NCI-H510A treated with DMSO at 0.1 percent for 48 hours (cell line): ENCODE measurements at regions not wholly inside any gene's neighbourhood (a gene's known extent, or its start where the extent isn't known, plus 50 kb on each side); places are given as distances from the start of the nearest gene placed in this dataset.

Experiments used
- DNase-seq: peaks from one replicate; lab custom pipeline; 2025; lab: John Stamatoyannopoulos, UW

DNA sequence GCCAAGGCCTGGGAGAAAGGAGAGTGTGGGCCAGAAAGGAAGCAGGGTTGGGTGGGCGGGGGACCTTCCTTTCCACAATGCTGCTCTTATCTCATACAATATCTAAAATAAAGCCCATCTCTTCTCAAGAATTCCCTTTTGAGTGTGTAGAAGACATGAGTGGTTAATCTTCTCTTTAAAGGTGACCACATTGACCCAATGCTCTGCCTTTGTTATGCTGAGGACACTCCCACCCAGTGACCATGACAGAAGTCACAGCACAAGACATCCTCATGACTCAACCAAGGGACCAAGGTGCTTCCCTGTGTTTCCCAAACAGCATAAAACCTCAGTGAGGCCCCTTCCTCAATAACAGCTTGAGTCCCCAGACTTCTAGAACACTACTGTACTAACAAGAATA, 193.0 kb upstream of the ADAMTS16 start:
- no peak for DNase-seq

DNA sequence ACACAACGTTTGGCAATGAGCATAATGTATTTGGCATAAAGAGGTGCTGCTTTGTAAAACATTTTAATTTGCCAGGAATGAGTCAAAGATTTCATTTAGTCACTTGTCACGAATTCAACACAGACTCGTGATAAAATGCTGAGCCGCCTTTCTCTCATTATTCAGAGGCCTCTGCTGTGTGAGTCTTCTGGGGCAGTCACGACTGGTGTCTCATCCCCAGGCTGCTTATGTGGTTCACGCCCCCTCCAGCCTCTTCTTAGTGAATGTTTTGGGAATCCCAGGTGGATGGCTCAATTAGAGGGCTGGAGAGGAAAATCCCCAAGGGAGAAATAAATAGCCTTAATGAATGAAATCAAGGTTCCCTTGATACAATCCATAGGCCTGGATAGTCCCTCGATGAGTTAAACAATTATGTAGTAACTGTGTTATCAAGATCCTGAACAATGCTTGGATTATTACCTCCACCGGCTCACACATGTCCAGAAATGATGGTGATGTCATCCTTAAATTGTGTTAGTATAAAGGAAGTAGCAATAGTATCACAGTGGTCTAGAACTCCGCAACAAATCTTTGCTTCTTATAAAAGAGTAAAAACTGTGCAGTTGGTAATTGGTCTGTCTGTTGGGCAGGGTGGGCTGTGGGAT, 192.1 kb upstream of the ADAMTS16 start:
- no peak for DNase-seq

DNA sequence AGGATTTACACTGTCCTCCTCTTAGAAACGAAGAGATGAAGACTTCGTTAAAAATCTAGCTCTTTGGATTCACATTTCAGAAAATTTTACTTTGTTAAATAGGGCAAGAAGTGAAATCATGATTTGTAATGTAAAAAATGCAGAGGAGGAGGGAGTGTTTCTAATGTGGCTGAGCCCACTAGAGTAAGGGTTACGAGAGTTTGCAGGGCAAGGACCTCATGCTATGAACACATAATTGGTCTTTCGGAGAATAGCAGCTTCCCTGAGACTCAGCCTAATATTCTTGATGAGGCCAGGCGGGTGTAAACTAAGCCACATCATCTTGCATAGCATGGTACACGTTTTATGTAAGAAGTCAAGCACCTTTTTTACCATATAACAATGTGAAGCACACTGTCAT, 191.0 kb upstream of the ADAMTS16 start:
- no peak for DNase-seq

DNA sequence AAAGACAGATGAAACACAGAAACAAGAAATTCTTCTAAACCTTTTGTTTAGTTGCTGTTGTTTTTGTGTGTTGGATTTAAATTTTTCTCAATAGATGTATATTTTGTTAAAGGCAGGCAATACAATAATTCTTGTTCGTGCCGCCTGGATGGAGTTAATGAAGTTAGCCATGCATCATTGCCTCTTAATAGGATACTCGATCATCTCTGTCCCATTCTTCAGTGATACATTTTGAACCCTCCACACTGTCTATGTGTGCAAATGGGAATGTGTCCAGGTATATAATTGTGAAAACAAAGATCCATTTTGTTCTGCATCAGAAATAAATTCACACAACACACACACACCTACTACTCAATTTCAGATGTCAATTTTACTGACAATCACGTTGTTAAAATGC, 186.6 kb upstream of the ADAMTS16 start:
- DNase-seq, result no peak

DNA sequence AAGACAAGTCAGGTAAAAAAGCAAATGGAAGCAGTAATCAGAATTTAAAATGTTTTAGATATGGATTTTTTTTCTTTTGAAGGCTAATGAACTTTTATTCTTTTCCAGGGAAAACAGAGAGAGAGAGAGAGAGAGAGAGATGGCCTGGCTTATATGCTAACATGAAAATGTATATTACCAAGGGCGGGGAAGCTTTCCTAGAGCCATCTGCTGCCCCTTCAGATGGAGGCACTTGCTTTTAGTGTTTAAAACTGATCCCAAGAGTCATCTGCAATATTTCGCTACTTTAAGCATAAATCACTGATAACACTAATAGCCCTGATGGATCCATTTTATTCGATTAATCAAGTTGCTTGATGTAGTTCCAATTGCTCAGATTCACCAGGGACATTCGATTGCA, 186.1 kb upstream of the ADAMTS16 start:
- DNase-seq, result no peak

DNA sequence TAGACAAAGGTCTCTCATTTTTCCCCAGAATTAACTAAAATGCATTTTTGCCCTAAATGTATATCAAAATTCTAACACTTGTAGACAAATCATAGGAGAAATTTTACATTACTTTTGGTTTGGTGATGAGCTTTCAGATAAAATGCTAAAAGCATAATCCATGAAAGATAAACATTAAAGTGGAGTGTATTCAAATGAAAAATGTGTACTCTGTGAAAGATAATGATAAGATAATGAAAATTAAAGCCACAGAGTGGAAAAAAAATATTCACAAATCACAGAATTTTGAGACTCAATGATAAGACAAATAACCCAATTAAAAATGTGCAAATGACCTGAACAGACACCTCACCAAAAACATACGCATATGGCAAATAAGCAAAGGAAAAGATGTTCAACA, 176.9 kb upstream of the ADAMTS16 start:
- DNase-seq, result no peak

DNA sequence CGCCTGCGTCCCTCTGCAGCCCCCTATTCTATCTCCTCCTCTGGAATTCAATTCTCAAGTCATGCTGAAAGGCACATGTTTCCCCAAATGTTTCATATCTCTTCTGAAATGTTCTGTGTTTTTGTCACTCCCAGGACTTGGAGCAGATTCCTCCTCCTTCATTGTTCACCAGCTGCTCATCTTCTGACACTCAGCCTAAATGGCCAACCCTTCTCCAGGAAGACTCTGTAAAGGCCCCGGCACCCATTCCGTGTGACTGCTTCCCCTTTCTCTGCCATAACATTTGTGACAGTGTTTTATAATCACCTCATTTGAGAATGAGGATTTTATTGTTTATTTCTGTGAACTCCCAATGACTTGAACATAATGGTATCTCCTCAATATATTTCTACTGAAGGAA, 170.8 kb upstream of the ADAMTS16 start:
- DNase-seq, result no peak

DNA sequence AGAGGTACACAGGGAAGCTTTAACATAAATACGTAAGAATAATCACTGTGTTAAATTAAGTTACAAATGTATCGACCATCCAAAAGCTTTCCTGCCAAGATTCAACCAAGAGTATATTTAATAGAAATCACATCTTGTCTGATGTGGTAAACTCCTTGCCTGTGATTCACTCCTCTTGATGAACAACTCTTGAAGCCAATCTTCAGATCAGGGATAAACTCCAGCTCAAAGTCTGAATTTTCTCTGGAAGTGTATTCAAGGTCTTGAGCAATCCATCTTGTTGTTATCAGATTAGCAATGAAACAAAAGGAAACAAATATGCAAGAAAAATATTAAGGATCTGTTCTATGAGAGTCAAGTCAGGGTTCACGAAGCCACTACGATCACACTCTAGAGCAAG, 170.0 kb upstream of the ADAMTS16 start:
- no peak for DNase-seq

DNA sequence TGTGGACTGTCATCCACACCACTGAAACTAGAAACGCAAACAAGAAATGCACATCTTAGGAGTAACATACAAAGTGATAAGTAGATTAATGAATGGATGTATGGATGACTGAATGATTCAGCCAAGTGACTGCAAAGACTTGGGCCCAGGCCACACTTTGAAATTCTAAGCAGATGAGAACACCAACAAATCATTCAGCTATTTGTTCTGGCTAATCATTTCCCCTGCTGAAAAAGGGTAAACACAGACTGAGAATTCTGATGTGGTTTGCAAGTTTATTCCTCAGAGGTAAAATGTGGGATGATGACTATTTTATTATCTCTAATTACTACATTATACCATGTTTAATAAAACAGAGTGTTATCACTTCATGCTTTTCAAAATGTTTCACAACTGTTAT, 163.2 kb upstream of the ADAMTS16 start:
- DNase-seq, result no peak

DNA sequence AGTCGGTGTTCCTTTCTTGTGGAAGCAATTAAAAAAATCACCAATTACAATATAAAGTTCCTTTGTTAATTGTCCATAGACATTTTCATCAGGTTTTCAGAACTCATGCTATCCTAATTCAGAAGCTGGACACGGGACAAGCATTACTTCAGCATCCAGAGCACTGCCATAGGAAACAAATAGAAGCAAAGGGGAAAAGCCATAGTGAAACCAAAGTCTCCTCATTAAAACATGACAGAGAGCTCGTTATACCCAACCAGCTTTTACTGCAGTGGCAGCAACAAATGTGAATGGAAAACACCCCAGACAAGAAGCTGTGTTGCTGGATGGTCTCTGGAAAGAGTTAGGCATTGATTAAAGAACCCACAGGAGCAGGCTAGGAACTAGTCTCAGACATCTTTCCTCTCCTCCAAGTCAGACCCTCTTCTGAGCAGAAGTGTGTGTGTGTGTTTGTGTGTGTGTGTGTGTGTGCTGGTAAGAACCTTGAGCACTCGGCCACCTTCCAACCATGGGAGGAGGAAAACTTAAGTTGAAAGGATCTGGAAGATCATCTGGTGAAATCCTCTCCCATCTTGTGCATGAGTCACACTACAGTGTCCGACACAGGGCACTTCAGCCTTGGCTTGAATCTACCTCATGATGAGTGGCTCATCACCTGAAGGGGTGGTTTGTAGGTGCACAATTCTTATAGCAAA, 162.6 kb upstream of the ADAMTS16 start:
- no peak for DNase-seq

DNA sequence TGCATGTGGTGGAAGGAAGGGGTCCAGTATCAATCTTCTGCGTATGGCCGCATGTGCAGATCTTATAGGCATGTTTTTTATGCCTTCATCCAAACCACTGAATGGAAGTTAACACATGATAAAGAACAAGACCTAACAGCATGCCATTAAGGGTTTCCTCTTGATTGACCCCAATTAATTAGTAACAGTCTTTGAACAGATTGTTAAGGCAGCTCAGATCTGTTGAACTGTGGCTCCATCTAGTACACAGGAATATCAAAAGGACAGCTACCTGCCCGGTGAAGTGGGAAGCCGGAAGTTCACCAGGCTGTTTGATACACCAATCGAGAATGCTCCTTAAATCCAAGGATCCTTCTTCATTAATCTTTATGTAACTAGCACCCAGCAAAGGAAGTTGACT, 159.9 kb upstream of the ADAMTS16 start:
- DNase-seq, result no peak

DNA sequence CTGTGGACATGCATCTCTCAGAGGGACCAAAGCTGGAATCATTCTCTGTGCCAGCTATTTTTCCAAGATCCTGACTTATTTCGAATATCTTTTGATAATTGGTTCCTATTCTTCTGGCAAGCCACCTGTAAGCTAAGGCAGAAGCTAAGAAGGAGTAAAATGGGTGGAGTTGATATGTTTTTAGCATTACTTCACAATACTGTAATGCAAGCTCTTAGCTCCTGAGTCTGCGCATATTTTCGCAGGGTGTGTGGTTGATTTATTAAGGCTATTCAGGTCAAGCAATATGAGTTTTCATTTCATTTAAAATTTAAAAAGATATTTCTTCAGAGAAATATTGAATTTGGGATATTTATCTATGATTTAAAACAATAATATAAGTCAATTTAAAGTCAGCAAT, 158.5 kb upstream of the ADAMTS16 start:
- no peak for DNase-seq

DNA sequence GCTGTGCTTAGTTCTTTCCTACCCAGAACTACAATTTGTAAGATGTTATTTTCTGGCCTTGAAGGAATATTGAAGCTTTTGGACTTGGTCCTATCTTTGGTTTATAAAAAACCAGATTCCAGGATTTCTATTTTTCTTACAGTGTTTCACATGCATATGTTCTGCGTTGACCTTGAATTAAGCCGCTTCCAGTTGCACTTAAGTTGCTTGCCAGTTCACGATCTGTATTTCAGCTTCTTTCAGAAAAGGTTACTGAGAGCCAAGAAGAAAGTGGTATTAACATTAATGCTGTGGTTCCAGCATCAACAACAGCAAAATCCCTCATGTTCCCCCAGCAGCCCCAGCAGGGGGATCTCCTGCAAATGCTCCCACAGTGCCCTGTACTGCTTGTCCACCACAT, 156.4 kb upstream of the ADAMTS16 start:
- DNase-seq, result no peak

DNA sequence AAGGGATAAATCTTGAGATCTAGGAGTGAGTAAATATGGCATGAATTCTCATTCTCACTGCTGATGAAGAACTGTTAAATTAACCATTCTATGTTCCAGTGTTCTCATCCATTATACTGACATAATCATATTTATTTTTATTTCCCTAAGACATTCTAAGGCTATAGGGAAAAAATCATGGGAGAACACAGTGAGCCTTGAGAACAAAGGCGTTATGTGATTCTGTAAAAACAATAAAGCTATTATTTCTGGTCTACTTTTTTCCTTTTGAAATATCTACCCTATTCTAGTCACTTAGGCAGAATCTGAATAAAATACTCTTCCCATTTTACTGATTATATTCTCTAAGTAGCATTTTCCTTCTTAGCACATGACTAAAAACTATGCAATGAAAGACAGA, 155.7 kb upstream of the ADAMTS16 start:
- no peak for DNase-seq

DNA sequence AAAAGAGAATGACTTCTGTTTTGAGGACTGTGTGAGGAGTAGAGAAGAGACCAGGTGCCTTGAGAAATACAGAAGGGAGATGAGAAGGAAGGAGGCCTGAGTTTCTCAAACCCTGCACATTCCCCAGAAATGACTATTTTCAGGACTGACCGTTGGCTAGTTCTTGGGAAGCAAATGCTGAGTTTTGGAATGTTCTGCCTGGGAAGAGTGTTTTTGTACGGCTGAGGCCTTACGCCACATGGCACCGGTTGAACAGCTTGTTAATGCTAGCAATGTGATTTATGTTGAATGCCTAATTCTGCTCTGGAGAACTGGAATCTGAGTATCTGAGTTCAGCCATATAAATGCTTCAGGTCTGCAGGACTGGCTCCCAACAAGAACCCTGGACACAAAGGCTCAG, 152.7 kb upstream of the ADAMTS16 start:
- no peak for DNase-seq

DNA sequence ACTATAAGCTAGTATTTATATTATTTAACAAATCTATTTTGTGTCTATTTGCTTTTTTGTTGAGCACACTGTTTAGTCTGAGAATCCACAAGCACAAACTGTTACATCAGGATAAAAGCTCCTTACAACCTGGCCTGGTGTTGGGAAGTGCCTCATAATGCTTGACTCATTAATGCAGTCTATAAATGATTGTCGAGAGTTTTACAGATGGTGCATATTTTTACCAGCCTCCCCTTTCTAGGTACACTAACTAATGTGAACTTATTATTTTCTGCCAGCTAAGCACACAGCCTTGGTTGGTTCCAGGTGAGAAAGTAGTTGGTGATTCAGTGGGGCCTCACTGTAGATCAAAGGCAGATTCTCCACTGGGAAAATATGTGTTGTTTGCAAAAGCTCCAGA, 151.0 kb upstream of the ADAMTS16 start:
- no peak for DNase-seq

DNA sequence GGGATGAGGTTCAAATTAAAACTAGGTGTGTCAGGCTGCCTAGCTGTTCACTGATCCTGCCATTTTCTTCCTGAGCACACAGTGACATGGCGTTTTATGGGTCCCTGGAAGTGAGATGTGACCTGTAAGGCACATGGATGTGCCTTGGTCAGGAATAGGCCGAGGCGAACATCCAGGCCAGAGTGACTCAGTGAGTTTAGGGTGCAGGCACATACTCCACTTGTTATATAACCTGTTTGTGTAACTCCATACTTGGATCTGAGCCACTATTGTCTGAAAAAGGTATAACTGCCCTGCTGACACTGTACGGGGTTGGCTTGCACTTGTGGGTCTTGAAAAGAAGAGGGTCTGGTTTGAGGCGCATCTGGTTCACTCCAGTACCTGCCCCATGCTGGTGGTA, 150.1 kb upstream of the ADAMTS16 start:
- DNase-seq, result no peak

DNA sequence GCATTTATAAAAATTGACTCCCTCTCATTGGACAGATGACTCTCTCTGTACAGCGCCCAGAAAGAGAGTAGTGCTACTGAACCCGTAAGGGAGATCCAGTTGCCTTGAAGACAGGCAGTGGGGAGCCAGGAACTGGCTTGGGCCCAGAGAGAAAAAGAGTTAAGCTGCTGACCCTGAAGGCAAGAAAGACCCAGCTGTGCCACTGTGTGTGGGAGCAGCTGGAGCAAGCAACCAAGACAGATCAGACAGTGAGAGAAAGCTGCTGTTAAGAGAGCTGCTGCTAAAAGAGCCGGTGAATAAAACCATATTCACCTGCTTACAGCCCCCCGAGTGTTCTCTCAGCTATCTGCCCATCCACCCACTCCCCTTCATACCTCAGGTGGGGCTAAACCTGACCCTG, 149.7 kb upstream of the ADAMTS16 start:
- DNase-seq, result no peak

DNA sequence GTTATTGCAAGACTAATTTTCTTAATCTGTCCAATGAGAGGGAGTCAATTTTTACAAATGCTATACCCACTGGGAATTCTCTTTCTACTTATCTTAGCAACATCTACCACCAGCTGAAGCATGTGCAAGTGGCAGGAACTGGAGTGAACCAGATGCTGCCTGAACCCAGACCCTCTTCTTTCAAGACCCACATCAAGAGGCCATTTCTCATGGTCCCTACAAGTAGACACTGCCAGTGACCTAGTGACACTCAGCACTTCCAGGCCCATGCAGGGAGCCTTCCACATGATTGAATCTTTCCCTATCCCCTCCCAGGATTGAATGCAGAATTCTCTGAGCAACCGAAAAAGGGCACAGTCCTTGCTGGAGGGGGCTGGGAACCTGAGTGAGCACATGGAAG, 148.2 kb upstream of the ADAMTS16 start:
- DNase-seq, result no peak

DNA sequence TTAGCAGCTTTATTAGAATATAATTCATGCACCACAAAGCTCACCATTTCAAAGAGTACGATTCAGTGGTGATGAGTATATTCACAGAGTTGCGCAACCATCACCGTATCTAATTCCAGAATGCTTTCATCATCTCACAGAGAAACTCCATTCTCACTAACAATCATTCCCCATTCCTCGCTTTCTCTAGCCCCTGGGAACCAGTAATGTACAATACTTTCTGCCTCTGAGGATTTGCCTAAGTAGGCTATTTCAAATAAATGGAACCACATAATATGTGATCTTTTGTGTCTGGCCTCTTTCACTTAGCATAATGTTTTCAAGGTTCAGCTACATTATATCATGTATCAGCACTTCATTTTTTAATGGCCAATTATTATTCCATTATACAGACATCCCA, 145.1 kb upstream of the ADAMTS16 start:
- no peak for DNase-seq

DNA sequence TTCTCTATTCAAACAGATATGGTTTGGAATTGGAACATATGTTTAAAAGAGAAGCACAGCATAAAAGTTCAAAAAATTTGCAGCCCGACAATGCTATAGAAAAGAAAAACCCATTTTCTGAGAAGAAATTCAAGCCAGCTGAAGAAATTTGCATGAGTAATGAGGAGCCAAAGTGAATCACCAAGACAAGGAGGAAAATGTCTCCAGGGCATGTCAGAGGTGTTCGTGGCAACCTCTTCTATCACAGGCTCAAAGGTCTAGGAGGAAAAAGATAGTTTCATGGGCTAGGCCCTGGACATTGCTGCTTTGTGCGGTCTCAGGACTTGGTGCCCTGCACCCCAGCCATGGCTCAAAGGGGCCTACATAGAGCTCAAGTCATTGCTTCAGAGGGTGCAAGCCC, 134.8 kb upstream of the ADAMTS16 start:
- DNase-seq, result no peak

DNA sequence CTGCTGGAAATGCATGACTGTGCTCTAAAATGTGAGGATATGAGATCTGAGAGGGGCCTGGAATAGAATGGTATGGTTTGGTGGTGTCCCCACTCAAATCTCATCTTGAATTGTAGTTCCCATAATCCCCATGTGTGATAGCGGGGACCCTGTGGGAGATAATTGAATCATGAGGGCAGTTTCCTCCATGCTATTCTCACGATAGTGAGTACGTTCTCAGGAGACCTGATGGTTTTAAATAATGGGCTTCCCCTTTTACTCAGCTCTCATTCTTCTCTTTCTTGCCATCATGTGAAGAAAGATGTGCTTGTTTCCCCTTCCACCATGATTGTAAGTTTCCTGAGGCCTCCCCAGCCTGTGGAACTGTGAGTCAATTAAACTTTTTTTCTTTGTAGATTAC, 133.6 kb upstream of the ADAMTS16 start:
- DNase-seq, result no peak

DNA sequence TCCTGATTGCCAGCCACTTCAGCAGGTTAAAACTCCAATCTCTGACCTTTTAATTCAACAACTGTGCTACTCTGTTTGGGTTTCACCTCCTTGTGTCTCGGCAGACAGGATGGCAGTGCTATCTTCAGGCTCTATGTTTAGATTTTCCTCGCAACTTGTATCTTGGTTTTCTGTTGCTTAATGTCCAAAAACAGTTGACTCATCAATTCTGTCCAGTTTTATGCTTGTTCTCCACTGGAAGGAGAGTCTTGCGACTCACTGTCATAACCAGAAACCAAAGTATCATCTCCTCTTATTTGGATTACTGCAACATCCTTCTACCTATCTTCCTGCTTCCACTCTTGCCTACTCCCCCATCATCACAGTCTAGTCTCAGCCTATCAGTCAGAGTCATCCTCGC, 130.9 kb upstream of the ADAMTS16 start:
- DNase-seq, result no peak

DNA sequence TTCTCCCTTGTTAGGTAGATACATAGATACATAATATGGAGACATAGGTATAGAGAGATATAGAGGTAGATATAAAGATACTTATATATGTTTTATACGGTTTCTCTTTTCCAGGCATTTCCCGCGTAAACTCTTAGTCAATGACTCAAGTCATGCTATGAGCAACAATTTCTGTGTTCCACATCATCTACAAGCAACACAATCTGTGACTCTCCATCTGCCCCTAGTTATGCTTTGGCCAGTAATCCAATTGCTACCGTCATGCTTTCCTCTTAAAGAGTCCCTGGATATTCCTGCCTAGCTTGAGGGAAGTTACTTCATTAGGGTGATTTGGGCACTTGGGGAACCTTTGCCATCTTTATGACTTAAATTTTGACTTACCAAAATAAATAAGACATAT, 129.0 kb upstream of the ADAMTS16 start:
- no peak for DNase-seq
